Astrocyte of the cerebellum (primary cell): ENCODE measurements at regions not wholly inside any gene's neighbourhood (a gene's known extent, or its start where the extent isn't known, plus 50 kb on each side); places are given as distances from the start of the nearest gene placed in this dataset.

Experiments
- DNase-seq: peaks from one replicate; pipeline ENCODE4 v3.0.0-alpha.2; 2011; ENCODE audit warnings: low read depth
- H3K4me3 ChIP-seq: 2 replicates; pipeline ENCODE4 v1.5.1; 2011; ENCODE audit warnings: mild to moderate bottlenecking, low read depth, low read length, moderate library complexity
- CTCF ChIP-seq: IDR thresholded peaks from 2 replicates; pipeline ENCODE4 v1.5.1; 2012; ENCODE audit warnings: low read length, low read depth, moderate library complexity, mild to moderate bottlenecking; ENCODE audit errors: missing control alignments
- in situ Hi-C: cut with HindIII; loops from 2 replicates; pipeline ENCODE4 v1.10.0; 2017; ENCODE audit warnings: low sequenced_read_pairs

- in situ Hi-C loops: no loop called here
- no peak overlapping the region for H3K4me3 ChIP-seq
- TF ChIP-seq CTCF: no peak
- no peak for DNase-seq
Observed at GRCh38 chr4:170242471-170242870, 152.7 kb upstream of the AADAT start.

- DNase-seq: no peak
- TF ChIP-seq CTCF: no peak
- no peak overlapping the region for H3K4me3 ChIP-seq
- in situ Hi-C loops: no loop called here
Observed at GRCh38 chr4:170234800-170235199, 145.0 kb upstream of the AADAT start.

GRCh38 chr4:170231377-170231776 lies 141.6 kb upstream of the AADAT start:
- DNase-seq: no peak
- H3K4me3 ChIP-seq: no peak overlapping the region
- TF ChIP-seq CTCF: no peak
- in situ Hi-C loops: no loop called here

- in situ Hi-C loops: no loop called here
- TF ChIP-seq CTCF: no peak
- no peak for DNase-seq
- no peak overlapping the region for H3K4me3 ChIP-seq
Observed at GRCh38 chr4:170230242-170230641, 140.5 kb upstream of the AADAT start.

GRCh38 chr4:170229006-170229405 lies 139.2 kb upstream of the AADAT start:
- TF ChIP-seq CTCF: no peak
- H3K4me3 ChIP-seq: no peak overlapping the region
- in situ Hi-C loops: no loop called here
- no peak for DNase-seq

- TF ChIP-seq CTCF: no peak
- DNase-seq: no peak
- no peak overlapping the region for H3K4me3 ChIP-seq
- in situ Hi-C loops: no loop called here
Observed at GRCh38 chr4:170227928-170228327, 138.2 kb upstream of the AADAT start.

- in situ Hi-C loops: no loop called here
- no peak for TF ChIP-seq CTCF
- DNase-seq: no peak
- H3K4me3 ChIP-seq: no peak overlapping the region
Observed at GRCh38 chr4:170226288-170226687, 136.5 kb upstream of the AADAT start.
